Ishikawa (cell line): ENCODE measurements at regions not wholly inside any gene's neighbourhood (a gene's known extent, or its start where the extent isn't known, plus 50 kb on each side); places are given as distances from the start of the nearest gene placed in this dataset.

Experiments
- EP300 ChIP-seq: IDR thresholded peaks from 2 replicates; pipeline ENCODE4 v1.6.1; 2012; ENCODE audit warnings: borderline replicate concordance
- NFIC ChIP-seq: IDR thresholded peaks from 2 replicates; pipeline ENCODE4 v1.6.1; 2012
- TCF12 ChIP-seq: IDR thresholded peaks from 2 replicates; pipeline ENCODE4 v1.6.1; 2012; ENCODE audit warnings: low read depth
- YY1 ChIP-seq: IDR thresholded peaks from 2 replicates; pipeline ENCODE4 v1.6.1; 2012; ENCODE audit warnings: low read depth
- ZBTB7A ChIP-seq: IDR thresholded peaks from 2 replicates; pipeline ENCODE4 v1.6.1; 2012; ENCODE audit warnings: low read depth
- TF ChIP-seq, protein P1 (sequence below): IDR thresholded peaks from 2 replicates; pipeline ENCODE4 v1.6.1; 2012; ENCODE audit warnings: low read depth, mild to moderate bottlenecking

DNA sequence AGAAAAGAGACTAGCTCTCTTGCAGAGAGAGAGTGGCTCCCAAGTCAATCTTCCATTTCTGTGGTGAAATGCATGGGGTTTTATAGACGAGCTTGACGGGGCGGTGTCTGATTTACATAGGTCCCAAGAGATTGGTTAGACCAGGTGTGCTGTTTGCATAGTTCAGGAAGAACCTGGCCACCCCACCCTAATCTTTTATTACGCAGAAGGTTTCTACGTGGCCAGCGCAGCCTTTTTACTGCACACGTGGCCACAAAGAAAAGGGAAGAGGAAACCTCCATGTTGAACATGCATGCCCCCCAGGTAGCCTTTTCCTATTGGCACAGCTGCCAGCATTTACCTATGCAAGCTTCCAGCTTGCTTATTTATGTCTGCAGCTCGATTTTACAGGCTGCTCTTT is 92.1 kb downstream of the CAVIN4 start:
- TF ChIP-seq EP300: no peak
- TF ChIP-seq, protein P1, sequence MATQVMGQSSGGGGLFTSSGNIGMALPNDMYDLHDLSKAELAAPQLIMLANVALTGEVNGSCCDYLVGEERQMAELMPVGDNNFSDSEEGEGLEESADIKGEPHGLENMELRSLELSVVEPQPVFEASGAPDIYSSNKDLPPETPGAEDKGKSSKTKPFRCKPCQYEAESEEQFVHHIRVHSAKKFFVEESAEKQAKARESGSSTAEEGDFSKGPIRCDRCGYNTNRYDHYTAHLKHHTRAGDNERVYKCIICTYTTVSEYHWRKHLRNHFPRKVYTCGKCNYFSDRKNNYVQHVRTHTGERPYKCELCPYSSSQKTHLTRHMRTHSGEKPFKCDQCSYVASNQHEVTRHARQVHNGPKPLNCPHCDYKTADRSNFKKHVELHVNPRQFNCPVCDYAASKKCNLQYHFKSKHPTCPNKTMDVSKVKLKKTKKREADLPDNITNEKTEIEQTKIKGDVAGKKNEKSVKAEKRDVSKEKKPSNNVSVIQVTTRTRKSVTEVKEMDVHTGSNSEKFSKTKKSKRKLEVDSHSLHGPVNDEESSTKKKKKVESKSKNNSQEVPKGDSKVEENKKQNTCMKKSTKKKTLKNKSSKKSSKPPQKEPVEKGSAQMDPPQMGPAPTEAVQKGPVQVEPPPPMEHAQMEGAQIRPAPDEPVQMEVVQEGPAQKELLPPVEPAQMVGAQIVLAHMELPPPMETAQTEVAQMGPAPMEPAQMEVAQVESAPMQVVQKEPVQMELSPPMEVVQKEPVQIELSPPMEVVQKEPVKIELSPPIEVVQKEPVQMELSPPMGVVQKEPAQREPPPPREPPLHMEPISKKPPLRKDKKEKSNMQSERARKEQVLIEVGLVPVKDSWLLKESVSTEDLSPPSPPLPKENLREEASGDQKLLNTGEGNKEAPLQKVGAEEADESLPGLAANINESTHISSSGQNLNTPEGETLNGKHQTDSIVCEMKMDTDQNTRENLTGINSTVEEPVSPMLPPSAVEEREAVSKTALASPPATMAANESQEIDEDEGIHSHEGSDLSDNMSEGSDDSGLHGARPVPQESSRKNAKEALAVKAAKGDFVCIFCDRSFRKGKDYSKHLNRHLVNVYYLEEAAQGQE: no peak
- TF ChIP-seq YY1: no peak
- no peak for TF ChIP-seq NFIC
- TF ChIP-seq ZBTB7A: no peak
- no peak for TF ChIP-seq TCF12
